Transverse colon (tissue), 4 donors: ENCODE measurements at regions not wholly inside any gene's neighbourhood (a gene's known extent, or its start where the extent isn't known, plus 50 kb on each side); places are given as distances from the start of the nearest gene placed in this dataset.

Experiments used
- CTCF ChIP-seq, 5 experiments: fragments of 200-600 bp in 3 of 5; fragments of 450-650 bp in 2 of 5; sonication (generic) in 3 of 5; IDR thresholded peaks; 1 replicate in 2 of 5; 2 replicates in 3 of 5; pipeline ENCODE4 v1.5.1; 2016 to 2017; ENCODE audit warnings: antibody characterized with exemption in 5 of 5, inconsistent platforms in 3 of 5, mild to moderate bottlenecking in 2 of 5, moderate library complexity in 1 of 5
- POLR2A ChIP-seq: fragments of 450-650 bp; IDR thresholded peaks from one replicate; pipeline ENCODE4 v1.6.1; 2016; ENCODE audit warnings: antibody characterized with exemption, mild to moderate bottlenecking, moderate library complexity
- POLR2AphosphoS5 ChIP-seq, 3 donors: sonication (generic); formaldehyde crosslinking; IDR thresholded peaks; one replicate each; pipeline ENCODE4 v1.6.1; 2016; ENCODE audit warnings: antibody characterized with exemption in 3 of 3

- TF ChIP-seq POLR2A (no peak), CTCF (IDR thresholded peaks at IDR 0.05) (no peak), POLR2AphosphoS5 (IDR thresholded peaks at IDR 0.05) (no peak)
Observed at GRCh38 chr21:32167513-32167912, 111.3 kb downstream of the MIS18A start.
